ENCODE measurements at regions not wholly inside any gene's neighbourhood (a gene's known extent, or its start where the extent isn't known, plus 50 kb on each side); places are given as distances from the start of the nearest gene placed in this dataset.

DNA sequence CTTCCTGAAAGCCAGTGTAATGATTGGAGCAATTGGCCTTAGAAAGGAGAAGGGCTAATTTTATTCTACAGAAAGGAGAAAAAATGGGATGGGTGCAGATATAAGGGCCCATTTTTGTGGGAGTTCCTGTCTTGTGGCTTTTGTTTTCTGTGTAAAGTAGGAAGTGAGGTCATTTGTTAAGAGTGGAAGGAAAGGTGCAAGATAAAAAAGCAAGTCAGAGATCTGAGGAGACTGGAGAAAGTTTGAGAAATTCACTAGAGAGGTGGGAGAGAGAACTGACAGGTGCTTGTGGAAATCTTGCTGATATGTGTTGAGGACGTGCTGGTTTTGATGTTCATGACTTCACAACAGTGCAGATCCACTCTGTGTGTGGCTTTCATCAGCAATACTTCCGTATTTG, 349.4 kb downstream of the DLEU7 start:
- TF ChIP-seq POLR2AphosphoS5 (IDR thresholded peaks at IDR 0.05) (no peak), CTCF (IDR thresholded peaks at IDR 0.05 in 8 of 11, conservative IDR thresholded peaks at IDR 0.05 in 3 of 11) (no peak)
